HG02884 (cell line): ENCODE measurements at regions not wholly inside any gene's neighbourhood (a gene's known extent, or its start where the extent isn't known, plus 50 kb on each side); places are given as distances from the start of the nearest gene placed in this dataset.

ENCODE experiments used
- ATAC-seq: cut with Tn5 transposase; IDR thresholded peaks from one replicate; pipeline ENCODE4 v1.9.1; 2021; ENCODE audit warnings: mild to moderate bottlenecking, moderate library complexity; ENCODE audit not compliant: unreplicated experiment

DNA sequence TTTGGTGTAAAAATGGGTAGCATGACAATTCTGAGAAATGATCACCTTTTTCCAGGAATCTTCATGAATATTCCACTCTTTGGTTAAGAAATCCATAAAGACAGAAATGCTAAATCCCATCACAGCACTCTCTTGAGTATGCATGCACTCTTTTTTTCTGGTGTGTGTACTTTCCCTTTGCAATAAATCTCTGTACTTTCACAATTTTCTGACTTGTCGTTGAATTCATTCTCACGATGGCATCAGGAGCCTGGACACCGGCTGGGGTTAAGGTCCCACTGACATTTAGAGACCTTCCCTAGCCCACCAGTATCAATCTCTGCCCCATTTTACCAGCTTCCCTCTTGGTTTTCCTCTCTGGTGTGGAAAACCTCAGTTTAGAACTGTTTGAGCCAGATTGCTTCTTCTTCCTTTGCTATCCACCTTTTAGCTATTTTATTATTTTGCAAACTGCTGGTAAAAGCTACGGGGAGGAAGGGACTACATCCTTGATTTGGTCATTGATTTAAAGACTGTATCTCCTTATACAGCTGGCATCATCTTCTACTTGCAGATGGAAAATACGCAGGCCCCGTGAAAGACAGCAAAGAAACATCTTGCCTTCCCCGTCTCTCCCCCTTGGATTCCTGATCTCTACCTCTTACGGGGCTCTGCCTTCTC lies 59.9 kb upstream of the ZFR start:
- ATAC-seq: no peak

DNA sequence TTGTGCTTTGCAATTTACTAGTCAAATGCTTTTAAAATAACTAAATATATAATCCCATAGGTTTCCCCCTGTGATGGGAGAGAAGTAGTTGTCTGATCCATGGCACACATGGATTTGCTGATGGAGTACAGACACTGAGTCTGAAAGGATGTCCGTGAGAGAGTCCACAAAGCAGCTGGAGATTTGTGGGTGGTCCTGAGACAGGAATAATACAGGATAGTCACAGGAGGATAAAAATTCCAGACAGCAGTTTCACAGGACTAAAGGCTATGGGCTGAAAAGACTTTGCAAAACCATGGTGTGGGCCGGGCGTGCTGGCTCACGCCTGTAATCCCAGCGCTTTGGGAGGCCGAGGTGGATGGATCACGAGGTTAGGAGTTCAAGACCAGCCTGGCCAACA lies 58.7 kb upstream of the ZFR start:
- no peak for ATAC-seq

DNA sequence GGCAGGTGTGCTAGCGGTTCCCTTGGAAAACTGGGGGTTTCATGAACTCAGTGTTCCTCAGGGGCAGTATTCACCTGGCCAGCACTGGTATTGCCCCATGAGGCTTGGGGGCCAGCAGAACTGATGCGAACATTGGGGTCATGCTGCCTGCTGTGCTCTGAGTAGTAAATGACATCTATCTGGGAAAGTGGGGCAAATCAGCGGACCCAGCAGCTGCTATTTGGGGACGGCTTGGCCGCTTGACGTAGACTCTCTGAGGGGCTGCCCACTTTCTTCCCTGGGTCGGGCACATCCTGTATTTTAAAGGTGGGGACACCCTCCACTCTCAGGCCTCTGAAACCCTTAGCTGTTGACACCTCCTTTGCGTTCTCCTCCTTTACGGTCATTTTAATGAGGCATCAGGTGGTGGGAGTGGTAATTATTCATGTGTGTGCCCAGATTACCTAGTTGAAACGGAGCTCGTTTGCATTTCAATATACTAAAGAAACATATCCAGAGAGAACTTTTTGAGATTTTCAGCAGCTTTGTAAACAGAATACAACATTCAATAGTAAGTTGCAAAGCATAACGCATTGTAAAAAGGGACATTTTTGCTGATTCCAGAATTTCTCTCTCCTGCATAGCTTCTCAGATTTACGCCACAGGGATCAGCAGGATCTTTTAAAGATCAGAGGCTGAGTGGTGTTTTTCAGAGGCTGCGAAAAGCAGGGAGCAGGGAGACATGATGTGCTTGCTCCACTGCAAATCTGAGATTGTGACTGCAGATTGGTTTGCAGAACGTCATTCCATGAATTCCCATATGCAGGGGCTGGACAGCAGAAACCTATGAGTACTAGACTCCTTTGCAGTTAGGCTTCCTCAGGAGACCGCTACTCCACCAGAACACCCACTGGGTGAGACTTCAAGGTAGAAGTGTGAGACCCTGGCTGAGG lies 56.8 kb upstream of the ZFR start:
- no peak for ATAC-seq

DNA sequence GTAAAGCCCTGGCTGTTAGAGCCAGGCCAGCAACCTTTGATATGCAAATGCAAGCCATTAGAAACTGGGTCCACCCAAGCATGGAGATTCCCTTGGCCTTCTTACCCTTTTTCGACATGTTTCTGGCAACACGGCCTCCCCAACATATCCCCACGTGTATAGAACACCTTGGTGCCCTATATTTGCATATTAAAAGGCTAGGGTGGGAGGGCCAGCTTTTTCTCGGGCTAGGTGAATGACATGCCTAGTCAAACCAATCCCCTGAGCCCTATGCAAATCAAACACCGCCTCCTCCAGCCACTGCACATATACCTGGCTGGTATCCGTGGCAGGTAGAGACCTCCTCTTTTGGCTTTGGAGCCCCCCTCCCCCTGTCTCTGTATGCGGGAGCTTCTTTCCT lies 55.6 kb upstream of the ZFR start:
- ATAC-seq: no peak

DNA sequence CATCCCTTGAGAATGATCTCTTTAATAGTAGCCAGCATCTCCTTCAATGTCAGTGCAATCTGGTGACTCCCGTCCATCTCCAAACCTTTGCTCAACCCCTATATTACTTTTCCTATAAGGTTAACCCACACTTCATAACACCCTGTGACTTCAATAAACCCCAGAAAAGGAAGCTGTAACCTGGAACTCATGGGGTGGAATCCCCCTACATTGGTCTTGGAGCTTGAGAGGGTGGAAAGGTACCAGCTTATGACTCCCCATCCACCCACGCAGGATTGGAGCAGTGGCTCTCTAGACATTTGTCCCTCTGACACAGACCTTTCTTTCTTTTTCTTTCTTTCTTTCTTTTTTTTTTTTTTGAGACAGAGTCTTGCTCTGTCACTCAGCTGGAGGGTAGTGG lies 54.7 kb upstream of the ZFR start:
- ATAC-seq: no peak

DNA sequence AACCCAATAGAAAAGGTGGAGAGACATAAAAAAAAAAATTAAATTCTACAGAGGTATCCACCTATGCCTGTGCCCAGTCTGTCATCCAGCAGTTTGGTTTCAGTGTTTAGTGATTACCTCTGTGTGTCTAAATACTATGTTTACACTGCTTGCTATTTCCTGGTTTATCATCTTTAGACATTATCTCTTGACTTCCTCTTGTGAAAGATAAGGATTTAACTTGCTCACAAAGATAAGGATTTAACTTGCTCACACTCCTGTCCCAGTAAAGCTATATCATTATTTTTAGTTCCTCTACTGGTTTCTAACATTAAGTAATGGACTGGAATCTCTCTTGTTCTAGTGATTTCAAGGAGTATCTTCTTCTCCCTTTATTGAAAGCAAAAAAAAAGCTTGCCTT lies 53.9 kb upstream of the ZFR start:
- no peak for ATAC-seq

DNA sequence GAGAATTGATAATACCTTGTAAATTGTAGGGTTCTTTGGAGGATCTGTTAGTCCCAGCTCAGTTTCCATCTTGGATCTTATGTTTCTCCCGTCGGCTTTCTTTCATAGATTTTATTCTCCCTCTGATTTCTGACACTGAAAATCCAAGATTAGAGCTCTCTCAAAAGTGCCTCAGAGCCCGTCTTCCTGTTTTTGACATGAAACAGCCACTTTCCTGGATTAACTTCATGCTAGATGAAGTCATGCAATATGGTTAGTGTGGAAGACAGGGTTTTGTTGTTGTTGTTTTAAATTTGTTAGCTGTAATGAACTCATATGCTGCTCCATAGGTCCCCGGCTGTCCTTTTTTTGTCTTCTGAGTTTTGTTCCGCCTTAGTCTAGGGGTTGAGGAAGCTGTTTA lies 51.6 kb upstream of the ZFR start:
- no peak for ATAC-seq

DNA sequence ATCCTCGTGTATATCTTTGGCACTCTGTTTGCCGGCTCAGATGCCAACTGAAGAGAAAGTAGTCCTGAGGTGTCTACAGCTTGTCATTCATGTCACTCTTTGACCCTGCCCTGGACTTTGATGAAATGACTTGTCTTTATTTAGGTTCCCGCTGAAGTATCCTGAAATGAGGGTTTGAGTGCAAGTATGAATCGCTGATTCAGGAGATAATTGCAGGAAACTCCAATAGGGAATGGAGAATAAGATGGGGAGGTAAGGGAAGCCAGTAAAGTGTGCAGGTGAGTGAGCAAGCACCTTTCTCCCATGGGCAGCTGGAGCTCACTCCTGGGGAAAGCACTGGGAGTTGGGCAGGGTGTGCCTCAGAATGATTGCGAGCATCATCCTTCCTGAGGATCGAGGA lies 50.3 kb upstream of the ZFR start:
- ATAC-seq: no peak
